Fibroblast of lung (primary cell): ENCODE measurements at regions not wholly inside any gene's neighbourhood (a gene's known extent, or its start where the extent isn't known, plus 50 kb on each side); places are given as distances from the start of the nearest gene placed in this dataset.

Experiments
- CTCF ChIP-seq, 2 donors: IDR thresholded peaks in 1 of 2; conservative IDR thresholded peaks in 1 of 2; 1 replicate in 1 of 2; 2 replicates in 1 of 2; pipeline ENCODE4 v1.5.1; 2011 to 2012; ENCODE audit warnings: low read length in 2 of 2, control low read depth in 1 of 2, inconsistent platforms in 1 of 2, low read depth in 1 of 2, mild to moderate bottlenecking in 1 of 2
- EZH2 ChIP-seq: IDR thresholded peaks from 2 replicates; pipeline ENCODE4 v1.5.1; 2012; ENCODE audit warnings: low read length, control low read depth, mild to moderate bottlenecking; ENCODE audit errors: missing control alignments

GRCh38 chr20:48380661-48381060, 447.1 kb downstream of the PREX1 start:
- TF ChIP-seq EZH2 (no peak), CTCF (conservative IDR thresholded peaks at IDR 0.05 in 1 of 2, IDR thresholded peaks at IDR 0.05 in 1 of 2; ENCODE audit: low read depth in 1 of 2, low read length in 2 of 2) (no peak)
